GM12878 (cell line): ENCODE measurements at regions not wholly inside any gene's neighbourhood (a gene's known extent, or its start where the extent isn't known, plus 50 kb on each side); places are given as distances from the start of the nearest gene placed in this dataset.

ENCODE experiments used
- CEBPZ ChIP-seq: fragments of 150-350 bp; IDR thresholded peaks from 2 replicates; pipeline ENCODE4 v1.6.1; 2016; ENCODE audit warnings: low read depth, low read length
- CREB1 ChIP-seq: IDR thresholded peaks from 2 replicates; pipeline ENCODE4 v1.6.1; 2012; ENCODE audit warnings: low read depth, mild to moderate bottlenecking, inconsistent platforms
- ELK1 ChIP-seq: IDR thresholded peaks from 2 replicates; pipeline ENCODE4 v1.6.1; 2012; ENCODE audit warnings: low read depth, low read length, improper control_type of control experiment
- IKZF2 ChIP-seq, 2 experiments: fragments of 450-650 bp; IDR thresholded peaks; 2 replicates each; pipeline ENCODE4 v1.6.1; 2017; ENCODE audit warnings: mild to moderate bottlenecking in 2 of 2, moderate library complexity in 2 of 2
- KDM1A ChIP-seq: fragments of 200-600 bp; sonication (generic); IDR thresholded peaks from 2 replicates; pipeline ENCODE4 v1.6.1; 2016; ENCODE audit warnings: borderline replicate concordance
- NBN ChIP-seq: fragments of 450-650 bp; IDR thresholded peaks from 2 replicates; pipeline ENCODE4 v1.6.1; 2016
- NFIC ChIP-seq: IDR thresholded peaks from 2 replicates; pipeline ENCODE4 v1.6.1; 2012; ENCODE audit warnings: low read depth, mild to moderate bottlenecking, inconsistent platforms, low read length, moderate library complexity
- NFYA ChIP-seq: IDR thresholded peaks from 2 replicates; pipeline ENCODE4 v1.6.1; 2011; ENCODE audit warnings: low read depth, mild to moderate bottlenecking, low read length, improper control_type of control experiment, borderline replicate concordance
- NR2C1 ChIP-seq: fragments of 450-650 bp; IDR thresholded peaks from 2 replicates; pipeline ENCODE4 v1.6.1; 2017; ENCODE audit warnings: antibody characterized with exemption, mild to moderate bottlenecking, moderate library complexity
- ZBTB11 ChIP-seq: fragments of 450-650 bp; formaldehyde crosslinking; IDR thresholded peaks from 2 replicates; pipeline ENCODE4 v1.5.0; 2022; ENCODE audit warnings: mild to moderate bottlenecking, missing genetic modification characterization
- ZNF592 ChIP-seq: fragments of 450-650 bp; IDR thresholded peaks from 2 replicates; pipeline ENCODE4 v1.6.1; 2017; ENCODE audit warnings: mild to moderate bottlenecking, moderate library complexity

- TF ChIP-seq NFYA (no peak), CREB1 (no peak), CEBPZ (no peak), NR2C1 (peak; percentile 57), NFIC (0 out of 2 replicates have a peak, but pooled peaks have one; percentile 41), NBN (no peak), KDM1A (no peak), ZBTB11 (no peak), IKZF2 (IDR thresholded peaks at IDR 0.05) (peak; percentile 35 to 40; a peak in 2 of 4 replicates), ELK1 (no peak), ZNF592 (no peak)
These were observed 101.1 kb upstream of the NR4A3 start (continued) for GRCh38 chr9:99720455-99721050.
